VCaP (cell line): ENCODE measurements at regions not wholly inside any gene's neighbourhood (a gene's known extent, or its start where the extent isn't known, plus 50 kb on each side); places are given as distances from the start of the nearest gene placed in this dataset.
A peak's percentile ranks its signal among the peaks of the same experiment; 100 is the strongest.

Source experiments
- H3K27ac ChIP-seq: fragments of 450-650 bp; 2 replicates; pipeline ENCODE4 v1.5.1; 2017
- CTCF ChIP-seq: fragments of 450-650 bp; conservative IDR thresholded peaks from 2 replicates; pipeline ENCODE4 v1.5.1; 2017; ENCODE audit warnings: mild to moderate bottlenecking, moderate library complexity

DNA sequence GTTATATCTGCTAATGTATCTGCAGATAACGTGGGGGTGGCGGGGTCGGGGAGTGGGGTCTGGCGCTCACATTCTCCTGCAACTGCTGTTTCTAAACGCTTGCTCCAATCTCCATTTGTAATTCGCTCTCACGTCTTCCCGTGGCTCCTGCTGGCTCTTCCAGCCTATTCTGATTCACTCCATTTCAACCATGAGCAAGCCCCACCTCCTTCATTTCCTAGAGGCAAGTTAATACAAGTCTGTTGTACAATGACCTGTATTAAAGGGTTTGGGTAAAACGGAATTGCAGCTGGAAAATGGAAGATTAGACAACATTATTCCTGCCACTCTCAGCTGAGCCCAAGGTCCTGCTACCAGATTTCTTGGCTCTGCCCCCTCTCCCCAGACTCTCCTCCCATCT lies 132.3 kb downstream of the CSNK2A3 start:
- TF ChIP-seq CTCF: no peak
- no peak overlapping the region for H3K27ac ChIP-seq

DNA sequence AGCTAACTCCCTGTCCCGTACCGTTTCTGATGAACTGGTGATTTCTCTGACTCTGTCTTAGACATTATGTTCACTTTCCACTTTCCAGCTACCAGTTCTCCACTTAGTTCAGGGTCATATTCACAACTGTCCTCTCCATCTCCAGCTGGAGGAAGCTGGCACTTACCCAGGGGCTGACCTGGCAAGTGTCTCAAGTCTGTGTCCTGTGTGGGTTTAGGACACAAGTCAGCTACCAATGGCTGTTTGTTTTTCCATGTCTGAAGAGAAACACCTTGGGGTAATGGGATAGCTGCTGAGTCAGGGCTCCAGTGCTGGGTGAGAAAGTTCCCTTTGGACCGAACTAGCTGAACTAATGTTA lies 134.4 kb downstream of the CSNK2A3 start:
- TF ChIP-seq CTCF: no peak
- peak overlapping the region; percentile 49 for H3K27ac ChIP-seq

- peak overlapping the region; percentile 49 for H3K27ac ChIP-seq
- no peak for TF ChIP-seq CTCF
Observed at GRCh38 chr11:11217929-11218628, 135.0 kb downstream of the CSNK2A3 start.

- no peak for TF ChIP-seq CTCF
- no peak overlapping the region; the same call in 1 of the 2 replicates for H3K27ac ChIP-seq
Observed at GRCh38 chr11:11217289-11217928, 135.6 kb downstream of the CSNK2A3 start.

DNA sequence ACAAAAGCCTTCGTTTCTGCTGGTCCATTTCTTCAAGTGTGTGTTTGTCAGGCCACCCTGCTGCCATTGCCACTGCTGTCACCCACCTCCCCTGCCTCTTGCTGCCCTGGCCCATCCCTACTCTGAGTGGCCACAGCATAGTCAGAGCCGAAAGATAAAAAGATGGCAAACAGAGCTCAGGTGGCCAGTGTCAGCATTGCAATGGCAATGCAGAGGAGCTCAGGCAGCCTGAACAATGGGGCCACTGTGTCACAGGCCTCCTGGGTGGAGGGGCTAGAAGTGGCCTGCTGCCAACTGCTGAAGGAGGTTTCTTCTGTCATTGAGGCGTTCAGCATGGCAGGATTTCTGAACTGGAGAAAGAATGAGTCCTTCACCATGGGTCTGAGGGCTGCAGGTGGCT lies 137.1 kb downstream of the CSNK2A3 start:
- no peak overlapping the region for H3K27ac ChIP-seq
- TF ChIP-seq CTCF: no peak

DNA sequence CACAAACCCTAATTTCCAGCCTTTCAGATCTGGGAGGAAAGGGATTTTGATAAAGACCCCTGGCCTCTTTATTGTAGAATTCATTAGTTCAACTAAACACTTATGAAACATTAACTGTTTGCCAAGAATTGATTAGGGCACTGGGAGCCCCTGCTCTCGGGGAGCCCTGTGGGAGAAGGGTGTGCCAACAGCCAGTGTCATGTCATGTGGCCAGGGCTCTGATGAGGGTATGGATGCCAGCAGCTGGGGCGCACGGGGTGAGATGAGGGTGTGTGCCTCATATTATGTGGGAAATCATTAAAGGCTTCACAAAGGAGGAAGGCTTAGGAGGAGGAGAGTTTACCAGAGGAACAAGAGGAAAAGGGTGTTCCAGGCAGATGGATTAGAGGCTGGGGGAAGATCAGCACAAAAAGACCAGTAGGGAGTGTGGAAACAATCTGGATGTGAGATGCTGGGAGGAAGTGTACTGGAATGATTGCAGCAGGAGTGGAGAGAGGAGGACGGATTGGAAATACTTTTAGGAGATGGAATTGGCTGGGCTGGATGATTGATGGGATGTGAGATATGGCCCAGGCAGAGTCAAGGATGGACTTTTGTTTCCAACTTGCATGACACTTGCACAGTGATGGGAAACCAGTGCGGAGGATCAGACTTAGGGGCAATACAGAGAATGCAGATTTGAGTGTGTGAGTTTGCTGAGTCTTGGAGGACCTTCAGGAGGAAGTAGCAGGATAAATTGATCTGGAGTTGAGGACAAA lies 137.8 kb downstream of the CSNK2A3 start:
- no peak overlapping the region for H3K27ac ChIP-seq
- TF ChIP-seq CTCF: no peak

GRCh38 chr11:11213117-11213516 lies 139.9 kb downstream of the CSNK2A3 start:
- H3K27ac ChIP-seq: peak overlapping the region; percentile 65
- no peak for TF ChIP-seq CTCF
